ENCODE measurements at regions not wholly inside any gene's neighbourhood (a gene's known extent, or its start where the extent isn't known, plus 50 kb on each side); places are given as distances from the start of the nearest gene placed in this dataset.

DNA sequence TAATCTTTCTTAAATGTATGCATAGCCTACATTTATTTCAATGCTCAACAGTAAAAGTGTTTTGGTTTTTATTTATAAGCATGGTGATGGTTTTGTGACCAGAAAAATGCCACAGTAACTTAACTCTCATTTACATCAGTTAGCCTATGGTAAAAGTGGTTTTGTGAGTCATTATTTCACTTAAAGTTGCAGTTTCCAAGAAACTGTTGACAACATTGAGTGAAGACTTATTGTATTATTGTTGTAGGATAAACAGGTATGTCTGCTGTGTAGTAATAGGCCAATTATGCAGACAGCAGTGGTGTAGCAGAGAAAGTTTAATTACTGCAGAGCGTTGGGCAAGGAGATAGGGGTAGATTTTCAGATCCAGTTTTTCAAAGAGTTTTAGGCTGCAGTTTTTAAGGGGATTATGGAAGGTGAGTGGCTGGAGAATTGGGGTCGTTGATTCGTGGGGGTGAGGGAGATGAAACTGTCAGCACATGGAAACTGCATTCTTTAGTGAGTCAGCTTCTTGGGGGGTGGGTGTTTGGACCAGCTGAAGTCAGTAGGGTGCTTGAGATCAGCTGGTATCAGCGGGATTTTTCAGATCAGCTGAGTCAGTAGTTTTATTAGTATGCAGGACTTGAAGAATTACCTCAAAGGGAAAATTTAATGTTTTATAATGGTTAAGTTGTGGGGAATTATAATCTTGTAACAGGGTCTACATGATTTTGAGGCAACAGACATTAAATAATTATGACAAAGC is 168.7 kb upstream of the FMN2 start:
- H3K27me3 ChIP-seq: no peaks in the 10 kb centered on the region
- H3K4me1 ChIP-seq: no peaks in the 10 kb centered on the region
- DNase-seq (no peak), ATAC-seq (no peak)
- no peaks in the 10 kb centered on the region for H3K36me3 ChIP-seq
- no peaks in the 10 kb centered on the region for H3K9me3 ChIP-seq
- intact Hi-C loops (cut with DNase I; ENCODE audit: low total_unique reads): no loop called here
- H3K4me3 ChIP-seq: no peak overlapping the region
- in situ Hi-C loops (cut with MboI; ENCODE audit: low sequenced_read_pairs in 4 of 4): no loop called here
- H3K27ac ChIP-seq: no peak overlapping the region
- TF ChIP-seq, protein P1, sequence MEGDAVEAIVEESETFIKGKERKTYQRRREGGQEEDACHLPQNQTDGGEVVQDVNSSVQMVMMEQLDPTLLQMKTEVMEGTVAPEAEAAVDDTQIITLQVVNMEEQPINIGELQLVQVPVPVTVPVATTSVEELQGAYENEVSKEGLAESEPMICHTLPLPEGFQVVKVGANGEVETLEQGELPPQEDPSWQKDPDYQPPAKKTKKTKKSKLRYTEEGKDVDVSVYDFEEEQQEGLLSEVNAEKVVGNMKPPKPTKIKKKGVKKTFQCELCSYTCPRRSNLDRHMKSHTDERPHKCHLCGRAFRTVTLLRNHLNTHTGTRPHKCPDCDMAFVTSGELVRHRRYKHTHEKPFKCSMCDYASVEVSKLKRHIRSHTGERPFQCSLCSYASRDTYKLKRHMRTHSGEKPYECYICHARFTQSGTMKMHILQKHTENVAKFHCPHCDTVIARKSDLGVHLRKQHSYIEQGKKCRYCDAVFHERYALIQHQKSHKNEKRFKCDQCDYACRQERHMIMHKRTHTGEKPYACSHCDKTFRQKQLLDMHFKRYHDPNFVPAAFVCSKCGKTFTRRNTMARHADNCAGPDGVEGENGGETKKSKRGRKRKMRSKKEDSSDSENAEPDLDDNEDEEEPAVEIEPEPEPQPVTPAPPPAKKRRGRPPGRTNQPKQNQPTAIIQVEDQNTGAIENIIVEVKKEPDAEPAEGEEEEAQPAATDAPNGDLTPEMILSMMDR (IDR thresholded peaks at IDR 0.05 in 4 of 5, conservative IDR thresholded peaks at IDR 0.05 in 1 of 5): no peak
- TF ChIP-seq POLR2A (IDR thresholded peaks at IDR 0.05): no peak

GRCh38 chr1:239924741-239925350 is 166.8 kb upstream of the FMN2 start:
- Histone ChIP-seq H3K9me3 (no peaks in the 10 kb centered on the region), H3K27me3 (no peaks in the 10 kb centered on the region), H3K27ac (no peak overlapping the region), H3K4me1 (no peaks in the 10 kb centered on the region), H3K4me3 (no peak overlapping the region), H3K36me3 (no peaks in the 10 kb centered on the region)
- intact Hi-C loops (cut with DNase I; ENCODE audit: low total_unique reads): no loop called here
- no peak for TF ChIP-seq POLR2A (IDR thresholded peaks at IDR 0.05)
- TF ChIP-seq, protein P1 (IDR thresholded peaks at IDR 0.05 in 4 of 5, conservative IDR thresholded peaks at IDR 0.05 in 1 of 5): no peak
- in situ Hi-C loops (cut with MboI; ENCODE audit: low sequenced_read_pairs in 4 of 4): no loop called here
- no peak for DNase-seq
- ATAC-seq: no peak

DNA sequence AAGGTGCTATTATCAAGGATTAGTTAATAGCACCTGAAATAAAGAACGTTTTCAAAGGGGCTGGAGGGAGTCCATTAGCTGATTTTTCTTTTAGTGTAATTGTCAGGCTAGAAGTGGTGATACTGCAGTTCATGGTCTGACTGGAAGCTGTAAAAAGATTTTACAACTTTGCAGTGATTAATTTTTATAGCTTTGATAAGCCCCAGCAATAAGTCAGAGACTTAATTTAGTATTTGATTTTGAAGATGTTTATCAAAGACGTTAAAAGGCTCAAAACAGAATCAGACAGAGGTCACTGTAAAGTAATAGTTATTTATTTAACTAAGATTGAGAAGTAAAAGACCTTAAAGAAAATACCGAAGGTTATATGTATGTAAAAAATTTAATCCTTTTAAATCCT is 165.5 kb upstream of the FMN2 start:
- H3K27me3 ChIP-seq: no peaks in the 10 kb centered on the region
- H3K9me3 ChIP-seq: no peaks in the 10 kb centered on the region
- no peak overlapping the region for H3K27ac ChIP-seq
- H3K4me1 ChIP-seq: no peaks in the 10 kb centered on the region
- TF ChIP-seq POLR2A (IDR thresholded peaks at IDR 0.05): no peak
- TF ChIP-seq, protein P1 (IDR thresholded peaks at IDR 0.05 in 4 of 5, conservative IDR thresholded peaks at IDR 0.05 in 1 of 5): no peak
- intact Hi-C loops (cut with DNase I; ENCODE audit: low total_unique reads): no loop called here
- ATAC-seq (no peak), DNase-seq (no peak)
- in situ Hi-C loops (cut with MboI; ENCODE audit: low sequenced_read_pairs in 4 of 4): no loop called here
- H3K36me3 ChIP-seq: no peaks in the 10 kb centered on the region
- H3K4me3 ChIP-seq: no peak overlapping the region

DNA sequence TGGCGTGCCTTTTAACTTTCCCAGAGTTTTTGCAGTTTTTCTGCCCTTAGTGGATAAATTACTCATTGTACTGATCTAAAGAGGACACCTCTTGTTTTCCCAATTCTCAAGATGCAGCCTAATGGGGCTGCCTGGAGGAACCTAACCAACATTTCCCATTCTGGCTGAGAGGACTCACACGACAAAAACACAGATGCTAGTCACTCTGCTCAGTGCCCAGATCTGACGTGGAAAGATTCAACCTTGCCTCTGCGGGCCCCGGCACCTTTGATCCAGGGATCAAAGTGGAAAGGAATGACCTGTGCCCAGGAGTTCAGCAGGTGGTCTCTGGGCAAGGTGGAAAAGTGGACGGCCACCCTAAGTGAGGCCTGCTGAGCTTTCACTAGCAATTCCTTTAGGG is 162.4 kb upstream of the FMN2 start:
- Histone ChIP-seq H3K4me3 (no peak overlapping the region), H3K27ac (no peak overlapping the region), H3K36me3 (no peaks in the 10 kb centered on the region), H3K4me1 (no peaks in the 10 kb centered on the region), H3K27me3 (no peaks in the 10 kb centered on the region), H3K9me3 (no peaks in the 10 kb centered on the region)
- intact Hi-C loops (cut with DNase I; ENCODE audit: low total_unique reads) (no loop called here), in situ Hi-C loops (cut with MboI; ENCODE audit: low sequenced_read_pairs in 4 of 4) (no loop called here)
- no peak for ATAC-seq
- TF ChIP-seq POLR2A (IDR thresholded peaks at IDR 0.05): no peak
- TF ChIP-seq, protein P1 (IDR thresholded peaks at IDR 0.05 in 4 of 5, conservative IDR thresholded peaks at IDR 0.05 in 1 of 5): no peak
- no peak for DNase-seq

Data from gastrocnemius medialis (tissue), 4 donors.